ENCODE measurements at regions not wholly inside any gene's neighbourhood (a gene's known extent, or its start where the extent isn't known, plus 50 kb on each side); places are given as distances from the start of the nearest gene placed in this dataset.

- no peak for TF ChIP-seq POLR2A (IDR thresholded peaks at IDR 0.05)
- TF ChIP-seq, protein P1, sequence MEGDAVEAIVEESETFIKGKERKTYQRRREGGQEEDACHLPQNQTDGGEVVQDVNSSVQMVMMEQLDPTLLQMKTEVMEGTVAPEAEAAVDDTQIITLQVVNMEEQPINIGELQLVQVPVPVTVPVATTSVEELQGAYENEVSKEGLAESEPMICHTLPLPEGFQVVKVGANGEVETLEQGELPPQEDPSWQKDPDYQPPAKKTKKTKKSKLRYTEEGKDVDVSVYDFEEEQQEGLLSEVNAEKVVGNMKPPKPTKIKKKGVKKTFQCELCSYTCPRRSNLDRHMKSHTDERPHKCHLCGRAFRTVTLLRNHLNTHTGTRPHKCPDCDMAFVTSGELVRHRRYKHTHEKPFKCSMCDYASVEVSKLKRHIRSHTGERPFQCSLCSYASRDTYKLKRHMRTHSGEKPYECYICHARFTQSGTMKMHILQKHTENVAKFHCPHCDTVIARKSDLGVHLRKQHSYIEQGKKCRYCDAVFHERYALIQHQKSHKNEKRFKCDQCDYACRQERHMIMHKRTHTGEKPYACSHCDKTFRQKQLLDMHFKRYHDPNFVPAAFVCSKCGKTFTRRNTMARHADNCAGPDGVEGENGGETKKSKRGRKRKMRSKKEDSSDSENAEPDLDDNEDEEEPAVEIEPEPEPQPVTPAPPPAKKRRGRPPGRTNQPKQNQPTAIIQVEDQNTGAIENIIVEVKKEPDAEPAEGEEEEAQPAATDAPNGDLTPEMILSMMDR (IDR thresholded peaks at IDR 0.05 in 4 of 5, conservative IDR thresholded peaks at IDR 0.05 in 1 of 5): no peak
These were observed 350.7 kb upstream of the AZI2 start for GRCh38 chr3:28699283-28699682.

Measured in gastrocnemius medialis (tissue), 4 donors.